PC-3 (cell line): ENCODE measurements at regions not wholly inside any gene's neighbourhood (a gene's known extent, or its start where the extent isn't known, plus 50 kb on each side); places are given as distances from the start of the nearest gene placed in this dataset.
"Not testable (repeated sequence)": the region's sequence is repeated elsewhere in the genome, so short reads cannot be mapped to it uniquely, and the experiment has no call there.

Experiments used
- ATAC-seq: fragments of 200-7000 bp; cut with Tn5 transposase; 2 replicates; pipeline ENCODE4 v1.9.1; 2020; ENCODE audit warnings: mild to moderate bottlenecking, moderate library complexity
- BruUV-seq: library from RNA; stranded (reverse); fragments of 400-500 nt; replicated peaks from 2 replicates; lab custom pipeline; 2021; lab: Mats Ljungman, UMichigan
- CTCF ChIA-PET: fragments of 300-600 bp; sonication (Branson Sonifier 250); formaldehyde crosslinking; loops from one replicate; lab custom pipeline; 2022; ENCODE audit warnings: antibody characterized with exemption; lab: Charles Lee
- POLR2A ChIA-PET: fragments of 300-600 bp; sonication (Branson Sonifier 250); formaldehyde crosslinking; loops from one replicate; lab custom pipeline; 2022; ENCODE audit warnings: antibody characterized with exemption; ENCODE audit not compliant: unreplicated experiment; lab: Charles Lee
- DNase-seq: peaks from one replicate; pipeline ENCODE4 v3.0.0-alpha.2; 2015
- H2AFZ ChIP-seq: fragments of 300-600 bp; sonication (generic); 2 replicates; pipeline ENCODE4 v1.6.0; 2016; ENCODE audit warnings: antibody characterized with exemption, low read length
- H3F3A ChIP-seq: fragments of 300-600 bp; sonication (generic); one replicate; pipeline ENCODE4 v1.6.0; 2017; ENCODE audit warnings: antibody characterized with exemption, low read length, control low read depth, mild to moderate bottlenecking; ENCODE audit not compliant: unreplicated experiment
- H3K27ac ChIP-seq: fragments of 300-600 bp; sonication (generic); 2 replicates; pipeline ENCODE4 v1.5.1; 2016; ENCODE audit warnings: mild to moderate bottlenecking, low read length
- H3K27me3 ChIP-seq: fragments of 300-600 bp; sonication (generic); 2 replicates; pipeline ENCODE4 v1.6.1; 2016; ENCODE audit warnings: low read length, mixed read lengths
- H3K36me3 ChIP-seq: fragments of 300-600 bp; sonication (generic); 2 replicates; pipeline ENCODE4 v1.6.1; 2016; ENCODE audit warnings: low read depth, mixed run types, low read length, mixed read lengths
- H3K4me1 ChIP-seq: fragments of 300-600 bp; sonication (generic); 2 replicates; pipeline ENCODE4 v1.5.1; 2016; ENCODE audit warnings: low read length; ENCODE audit not compliant: insufficient read depth
- H3K4me2 ChIP-seq: fragments of 300-600 bp; sonication (generic); 2 replicates; pipeline ENCODE4 v1.6.0; 2016; ENCODE audit warnings: low read length
- H3K4me3 ChIP-seq: fragments of 300-600 bp; sonication (generic); 2 replicates; pipeline ENCODE4 v1.5.1; 2016; ENCODE audit warnings: mild to moderate bottlenecking, low read length, mixed read lengths
- H3K79me2 ChIP-seq: fragments of 300-600 bp; sonication (generic); 2 replicates; pipeline ENCODE4 v1.6.1; 2017; ENCODE audit warnings: low read length, mixed read lengths
- H3K9ac ChIP-seq: fragments of 300-600 bp; sonication (generic); 2 replicates; pipeline ENCODE4 v1.6.0; 2016; ENCODE audit warnings: mild to moderate bottlenecking, low read length
- H3K9me2 ChIP-seq: fragments of 300-600 bp; sonication (generic); replicated peaks from 2 replicates; pipeline ENCODE4 v1.6.1; 2016; ENCODE audit warnings: mixed run types, low read length, mixed read lengths
- H3K9me3 ChIP-seq: fragments of 300-600 bp; sonication (generic); 2 replicates; pipeline ENCODE4 v1.6.1; 2016; ENCODE audit warnings: low read length, mixed read lengths
- H4K20me1 ChIP-seq: fragments of 300-600 bp; sonication (generic); 2 replicates; pipeline ENCODE4 v1.6.1; 2016; ENCODE audit warnings: low read length, mixed read lengths
- EZH2 ChIP-seq: fragments of 300-600 bp; sonication (generic); IDR thresholded peaks from one replicate; pipeline ENCODE4 v1.6.1; 2017; ENCODE audit warnings: antibody characterized with exemption, mild to moderate bottlenecking, low read length; ENCODE audit not compliant: unreplicated experiment
- EZH2phosphoT487 ChIP-seq: fragments of 300-600 bp; sonication (generic); IDR thresholded peaks from 2 replicates; pipeline ENCODE4 v1.6.1; 2018; ENCODE audit warnings: mild to moderate bottlenecking, antibody characterized with exemption, low read length, borderline replicate concordance
- intact Hi-C: fragments of 100-400 bp; cut with micrococcal nuclease; formaldehyde crosslinking; loops from 2 replicates; pipeline ENCODE4 v1.9.0; 2023
- TF ChIP-seq, protein P1 (sequence below): fragments of 300-600 bp; sonication (generic); conservative IDR thresholded peaks from 2 replicates; pipeline ENCODE4 v1.5.1; 2017; ENCODE audit warnings: antibody characterized with exemption, low read depth, mild to moderate bottlenecking, low read length

DNA sequence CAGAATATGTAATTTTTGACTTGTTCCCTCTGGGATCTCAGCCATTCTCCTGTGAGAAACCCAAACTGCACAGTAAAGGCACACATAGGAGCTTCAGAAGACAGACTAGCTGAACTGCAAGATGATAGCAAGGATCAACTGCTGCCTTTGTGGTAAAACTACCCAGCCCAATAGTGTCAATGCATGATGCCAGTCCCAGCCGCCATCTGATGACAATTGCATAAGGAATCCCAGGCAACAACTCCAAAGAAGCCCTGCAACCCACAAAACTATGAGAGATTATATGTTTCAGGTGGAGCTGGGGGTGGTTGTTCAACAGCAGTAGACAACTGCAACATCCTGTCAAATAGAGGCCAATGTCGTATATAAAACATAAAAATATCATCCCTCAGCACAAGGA, 192.4 kb upstream of the ARPP21 start:
- no peak overlapping the region for H3K27ac ChIP-seq
- POLR2A ChIA-PET = no interaction called here
- no peaks in the 10 kb centered on the region for H3K9me2 ChIP-seq
- CTCF ChIA-PET = no interaction called here
- BruUV-seq = no TSS peak
- no peaks in the 10 kb centered on the region for H3K27me3 ChIP-seq
- ATAC-seq (no peak), DNase-seq (no peak)
- TF ChIP-seq EZH2phosphoT487 = no peak
- TF ChIP-seq EZH2 = no peak
- TF ChIP-seq, protein P1, sequence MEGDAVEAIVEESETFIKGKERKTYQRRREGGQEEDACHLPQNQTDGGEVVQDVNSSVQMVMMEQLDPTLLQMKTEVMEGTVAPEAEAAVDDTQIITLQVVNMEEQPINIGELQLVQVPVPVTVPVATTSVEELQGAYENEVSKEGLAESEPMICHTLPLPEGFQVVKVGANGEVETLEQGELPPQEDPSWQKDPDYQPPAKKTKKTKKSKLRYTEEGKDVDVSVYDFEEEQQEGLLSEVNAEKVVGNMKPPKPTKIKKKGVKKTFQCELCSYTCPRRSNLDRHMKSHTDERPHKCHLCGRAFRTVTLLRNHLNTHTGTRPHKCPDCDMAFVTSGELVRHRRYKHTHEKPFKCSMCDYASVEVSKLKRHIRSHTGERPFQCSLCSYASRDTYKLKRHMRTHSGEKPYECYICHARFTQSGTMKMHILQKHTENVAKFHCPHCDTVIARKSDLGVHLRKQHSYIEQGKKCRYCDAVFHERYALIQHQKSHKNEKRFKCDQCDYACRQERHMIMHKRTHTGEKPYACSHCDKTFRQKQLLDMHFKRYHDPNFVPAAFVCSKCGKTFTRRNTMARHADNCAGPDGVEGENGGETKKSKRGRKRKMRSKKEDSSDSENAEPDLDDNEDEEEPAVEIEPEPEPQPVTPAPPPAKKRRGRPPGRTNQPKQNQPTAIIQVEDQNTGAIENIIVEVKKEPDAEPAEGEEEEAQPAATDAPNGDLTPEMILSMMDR = no peak
- no peaks in the 10 kb centered on the region for H4K20me1 ChIP-seq
- no peaks in the 10 kb centered on the region for H3F3A ChIP-seq
- no peak overlapping the region for H3K4me3 ChIP-seq
- H3K9me3 ChIP-seq = peaks cover 23% of the 10 kb centered on the region
- no peak overlapping the region for H3K9ac ChIP-seq
- no peaks in the 10 kb centered on the region for H3K79me2 ChIP-seq
- no peak overlapping the region for H3K4me2 ChIP-seq
- no peaks in the 10 kb centered on the region for H3K4me1 ChIP-seq
- intact Hi-C loops = no loop called here
- no peaks in the 10 kb centered on the region for H3K36me3 ChIP-seq
- no peak overlapping the region for H2AFZ ChIP-seq

DNA sequence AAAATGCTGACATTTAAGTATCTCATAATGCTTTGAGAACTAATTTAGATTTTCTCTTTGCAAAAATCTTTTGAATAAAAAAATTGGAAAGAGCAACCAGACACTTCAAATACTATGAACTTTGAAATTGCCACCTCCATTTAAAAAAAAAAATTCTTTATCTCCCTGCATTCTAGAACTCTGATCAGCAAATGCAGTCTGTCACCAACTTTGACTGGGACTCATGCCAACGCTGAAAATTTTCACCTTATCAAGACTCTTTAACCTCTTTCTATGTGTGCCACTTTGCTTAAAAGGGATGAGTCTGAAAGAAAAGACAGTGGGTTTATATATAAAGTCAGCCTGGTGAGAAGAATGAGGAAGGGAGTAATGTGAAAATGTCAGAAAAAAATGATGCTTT, 191.2 kb upstream of the ARPP21 start:
- Histone ChIP-seq H4K20me1 (no peaks in the 10 kb centered on the region), H3K27me3 (no peaks in the 10 kb centered on the region), H3F3A (no peaks in the 10 kb centered on the region), H3K9me2 (no peaks in the 10 kb centered on the region), H3K79me2 (no peaks in the 10 kb centered on the region), H3K27ac (no peak overlapping the region), H3K9me3 (peaks cover 28% of the 10 kb centered on the region), H3K4me3 (no peak overlapping the region), H3K4me1 (no peaks in the 10 kb centered on the region), H3K36me3 (no peaks in the 10 kb centered on the region), H3K4me2 (no peak overlapping the region), H2AFZ (no peak overlapping the region), H3K9ac (no peak overlapping the region)
- DNase-seq (no peak), ATAC-seq (no peak)
- ChIA-PET POLR2A (no interaction called here), CTCF (no interaction called here)
- TF ChIP-seq EZH2 (no peak), EZH2phosphoT487 (no peak)
- TF ChIP-seq, protein P1 = no peak
- BruUV-seq = no TSS peak
- intact Hi-C loops = no loop called here

DNA sequence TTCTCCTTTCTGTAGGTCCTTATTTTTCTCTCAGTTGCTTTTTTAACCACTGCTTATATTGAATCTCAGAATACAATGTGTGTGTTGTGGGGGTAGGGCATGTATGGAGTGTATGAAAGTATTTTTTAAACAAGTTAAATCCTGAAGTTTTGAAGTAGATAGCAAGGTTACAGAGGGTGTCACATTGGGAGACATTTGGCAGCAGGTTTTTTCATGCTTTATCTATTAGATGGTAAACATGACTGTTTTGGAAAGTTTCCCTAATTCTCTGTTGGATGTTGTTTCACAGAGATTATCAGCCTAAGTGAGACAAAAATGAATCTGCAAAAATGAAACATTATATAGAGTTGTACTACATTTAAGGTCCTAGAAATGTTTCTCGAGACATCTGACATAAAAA, 190.6 kb upstream of the ARPP21 start:
- POLR2A ChIA-PET = no interaction called here
- CTCF ChIA-PET = no interaction called here
- no TSS peak for BruUV-seq

DNA sequence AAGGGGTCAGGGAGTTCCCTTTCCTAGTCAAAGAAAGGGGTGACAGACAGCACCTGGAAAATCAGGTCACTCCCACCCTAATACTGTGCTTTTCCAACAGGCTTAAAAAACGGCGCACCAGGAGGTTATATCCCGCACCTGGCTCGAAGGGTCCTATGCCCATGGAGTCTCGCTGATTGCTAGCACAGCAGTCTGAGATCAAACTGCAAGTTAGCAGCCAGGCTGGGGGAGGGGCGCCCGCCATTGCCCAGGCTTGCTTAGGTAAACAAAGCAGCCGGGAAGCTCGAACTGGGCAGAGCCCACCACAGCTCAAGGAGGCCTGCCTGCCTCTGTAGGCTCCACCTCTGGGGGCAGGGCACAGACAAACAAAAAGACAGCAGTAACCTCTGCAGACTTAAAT, 184.5 kb upstream of the ARPP21 start:
- H3K4me2 ChIP-seq, H2AFZ ChIP-seq, CTCF ChIA-PET, H3K4me1 ChIP-seq, H3K36me3 ChIP-seq, POLR2A ChIA-PET, H3K27ac ChIP-seq, BruUV-seq, H3K4me3 ChIP-seq, H3K27me3 ChIP-seq, H3K79me2 ChIP-seq, DNase-seq, intact Hi-C loops, H3K9me2 ChIP-seq, H4K20me1 ChIP-seq, H3F3A ChIP-seq, H3K9ac ChIP-seq, ATAC-seq: not testable (repeated sequence)
- peaks cover 12% of the 10 kb centered on the region; the same call in 1 of the 2 replicates for H3K9me3 ChIP-seq

More for the DNA sequence above, 190.6 kb upstream of the ARPP21 start:
- Histone ChIP-seq H3K36me3 (no peaks in the 10 kb centered on the region), H3K4me1 (no peaks in the 10 kb centered on the region), H3K9me2 (no peaks in the 10 kb centered on the region), H3K27me3 (no peaks in the 10 kb centered on the region), H3K27ac (no peak overlapping the region), H3K79me2 (no peaks in the 10 kb centered on the region), H4K20me1 (no peaks in the 10 kb centered on the region), H3K9me3 (peaks cover 24% of the 10 kb centered on the region), H3F3A (no peaks in the 10 kb centered on the region), H2AFZ (no peak overlapping the region), H3K4me3 (no peak overlapping the region), H3K4me2 (no peak overlapping the region), H3K9ac (no peak overlapping the region)
- intact Hi-C loops = no loop called here
- ATAC-seq (no peak), DNase-seq (no peak)
- no peak for TF ChIP-seq EZH2
- TF ChIP-seq EZH2phosphoT487 = no peak
- TF ChIP-seq, protein P1 = no peak
